ENCODE measurements at regions not wholly inside any gene's neighbourhood (a gene's known extent, or its start where the extent isn't known, plus 50 kb on each side); places are given as distances from the start of the nearest gene placed in this dataset.

DNA sequence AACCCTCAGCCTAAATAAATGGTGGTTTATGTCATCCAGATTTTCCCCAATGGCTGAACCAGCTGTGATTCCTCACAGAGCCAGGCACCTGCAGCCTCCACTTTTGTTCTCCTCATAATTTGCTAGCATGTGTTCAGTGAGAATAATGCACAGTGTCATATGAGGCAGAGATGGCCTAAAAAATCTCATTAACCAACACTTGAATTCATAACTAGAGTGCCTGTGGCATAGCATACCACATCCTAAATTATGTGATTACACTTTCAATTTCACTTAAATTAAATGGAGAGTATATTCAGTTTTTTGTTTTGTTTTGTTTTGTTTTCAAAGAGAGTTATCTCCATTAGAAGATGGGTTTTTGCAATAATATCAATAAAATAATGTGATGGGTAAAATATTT is 488.0 kb downstream of the CBLN2 start:
- TF ChIP-seq, protein P1, sequence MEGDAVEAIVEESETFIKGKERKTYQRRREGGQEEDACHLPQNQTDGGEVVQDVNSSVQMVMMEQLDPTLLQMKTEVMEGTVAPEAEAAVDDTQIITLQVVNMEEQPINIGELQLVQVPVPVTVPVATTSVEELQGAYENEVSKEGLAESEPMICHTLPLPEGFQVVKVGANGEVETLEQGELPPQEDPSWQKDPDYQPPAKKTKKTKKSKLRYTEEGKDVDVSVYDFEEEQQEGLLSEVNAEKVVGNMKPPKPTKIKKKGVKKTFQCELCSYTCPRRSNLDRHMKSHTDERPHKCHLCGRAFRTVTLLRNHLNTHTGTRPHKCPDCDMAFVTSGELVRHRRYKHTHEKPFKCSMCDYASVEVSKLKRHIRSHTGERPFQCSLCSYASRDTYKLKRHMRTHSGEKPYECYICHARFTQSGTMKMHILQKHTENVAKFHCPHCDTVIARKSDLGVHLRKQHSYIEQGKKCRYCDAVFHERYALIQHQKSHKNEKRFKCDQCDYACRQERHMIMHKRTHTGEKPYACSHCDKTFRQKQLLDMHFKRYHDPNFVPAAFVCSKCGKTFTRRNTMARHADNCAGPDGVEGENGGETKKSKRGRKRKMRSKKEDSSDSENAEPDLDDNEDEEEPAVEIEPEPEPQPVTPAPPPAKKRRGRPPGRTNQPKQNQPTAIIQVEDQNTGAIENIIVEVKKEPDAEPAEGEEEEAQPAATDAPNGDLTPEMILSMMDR (IDR thresholded peaks at IDR 0.05) = no peak
- no peak for TF ChIP-seq POLR2AphosphoS5 (IDR thresholded peaks at IDR 0.05; ENCODE audit: insufficient read depth in 1 of 2, low read depth in 1 of 2)
